Hematopoietic multipotent progenitor cell treated with erythropoietin and hydrocortisone succinate and interleukin-3 and kit ligand, for 4 days (in vitro differentiated cells): ENCODE measurements at regions not wholly inside any gene's neighbourhood (a gene's known extent, or its start where the extent isn't known, plus 50 kb on each side); places are given as distances from the start of the nearest gene placed in this dataset.
A peak's percentile ranks its signal among the peaks of the same experiment; 100 is the strongest.
"Not testable (repeated sequence)": the region's sequence is repeated elsewhere in the genome, so short reads cannot be mapped to it uniquely, and the experiment has no call there.

Source experiments
- DNase-seq: peaks from one replicate; pipeline ENCODE4 v3.0.0-alpha.2; 2015

DNA sequence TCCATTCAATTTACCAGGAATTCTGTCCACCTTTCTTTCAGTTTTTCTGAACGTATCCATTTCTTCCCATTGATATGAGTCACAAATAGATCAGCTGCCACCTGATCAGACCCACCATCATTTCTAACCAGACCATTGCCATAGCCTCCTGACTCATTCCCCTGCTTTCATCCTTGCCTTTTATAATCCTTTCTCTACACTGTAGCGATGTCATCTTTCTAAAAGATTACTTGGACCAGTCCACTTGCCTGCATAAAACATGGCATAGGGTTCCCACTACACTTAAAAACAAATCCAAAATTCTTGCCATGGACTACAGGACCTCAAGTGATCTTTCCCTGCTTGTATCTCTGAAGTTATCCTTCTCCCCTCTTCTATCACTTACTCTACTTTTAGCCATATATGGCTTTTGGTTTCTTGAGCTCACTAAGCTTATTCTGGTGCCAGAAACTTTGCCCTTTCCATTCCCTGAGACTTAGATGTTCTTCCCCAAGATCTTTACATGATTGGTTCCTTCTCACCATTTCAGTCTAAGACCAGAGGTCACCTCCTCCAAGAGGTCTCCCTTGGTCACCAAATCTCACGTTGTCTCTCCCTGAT lies 149.5 kb upstream of the KRR1 start:
- no peak for DNase-seq

DNA sequence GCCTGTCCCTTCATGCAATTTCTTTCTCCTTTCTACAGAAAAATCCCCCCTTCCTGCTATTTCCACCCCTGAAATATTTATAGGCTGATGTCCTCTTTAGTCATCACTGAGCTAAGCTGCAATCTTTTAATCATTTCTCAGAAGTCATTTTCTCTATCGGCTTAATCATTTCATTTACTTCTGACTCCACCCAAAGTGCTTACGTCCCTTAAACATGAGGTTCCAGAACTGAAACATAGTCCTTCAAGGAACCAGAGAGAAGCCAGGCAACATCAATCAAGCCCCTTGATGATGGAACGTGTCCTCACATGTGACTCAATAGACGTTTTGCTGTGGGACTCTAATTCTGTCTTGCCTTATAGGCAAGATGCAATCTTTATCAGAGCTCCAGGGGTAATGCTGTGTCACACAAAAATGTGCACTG lies 148.7 kb upstream of the KRR1 start:
- no peak for DNase-seq

DNA sequence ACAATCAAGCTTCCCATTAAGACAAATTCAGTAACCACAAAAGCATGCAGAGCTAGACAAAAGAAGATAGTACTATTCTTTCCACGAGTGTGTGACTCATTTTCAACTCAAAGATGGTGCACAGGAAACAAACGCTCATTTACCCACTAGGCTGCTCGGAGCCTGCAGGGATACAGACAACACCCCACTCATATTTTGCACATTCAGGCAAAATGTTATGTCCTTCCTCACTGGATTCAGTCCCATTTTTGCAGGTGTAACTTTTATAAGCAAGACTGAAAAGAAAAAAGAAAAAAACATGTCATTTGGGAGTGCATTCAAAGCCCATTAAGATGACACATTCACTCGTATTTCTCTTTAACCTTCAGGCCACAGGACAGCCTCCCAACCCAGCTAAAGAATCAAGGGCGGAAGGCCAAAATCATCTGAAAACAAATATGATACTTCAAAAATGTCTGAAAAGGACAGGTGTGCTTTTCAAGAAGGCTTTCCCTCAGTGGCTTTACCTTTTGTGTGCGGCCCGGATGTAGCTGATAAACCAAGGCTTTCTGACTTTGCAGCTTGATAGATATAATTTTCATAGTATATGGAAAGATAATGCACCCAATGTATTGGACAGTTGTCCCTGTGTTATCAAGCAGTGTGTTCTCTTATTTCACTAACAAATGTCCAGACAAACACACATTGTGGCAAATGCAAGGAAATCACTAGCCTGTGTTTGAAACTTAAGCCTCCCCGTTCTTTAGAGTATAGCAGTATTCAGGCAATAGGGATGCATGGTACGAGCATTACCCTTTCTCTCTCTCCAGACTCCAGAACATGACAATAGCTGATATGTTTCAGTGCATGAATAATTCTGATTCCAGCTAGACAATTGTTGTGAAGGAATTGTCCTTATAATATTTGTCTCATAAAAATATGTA lies 147.8 kb upstream of the KRR1 start:
- peak; percentile 7 for DNase-seq

- no peak for DNase-seq
Observed at GRCh38 chr12:75658286-75658685, 146.9 kb upstream of the KRR1 start.

- DNase-seq: no peak
Observed at GRCh38 chr12:75657831-75658230, 146.4 kb upstream of the KRR1 start.

DNA sequence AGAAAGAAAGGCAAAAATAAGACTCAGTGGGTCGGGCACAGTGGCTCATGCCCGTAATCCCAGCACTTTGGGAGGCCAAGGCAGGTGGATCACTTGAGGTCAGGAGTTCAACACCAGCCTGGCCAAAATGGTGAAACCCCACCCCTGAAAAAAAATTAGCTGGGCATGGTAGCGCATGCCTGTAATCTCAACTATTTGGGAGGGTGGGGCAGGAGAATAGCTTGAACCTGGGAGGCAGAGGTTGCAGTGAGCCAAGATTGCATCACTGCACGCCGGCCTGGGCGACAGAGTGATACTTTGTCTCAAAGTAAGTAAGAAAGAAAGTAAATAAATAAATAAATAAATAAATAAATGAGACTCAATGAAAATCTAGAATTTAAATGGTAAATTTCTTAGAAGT lies 145.9 kb upstream of the KRR1 start:
- not testable (repeated sequence) for DNase-seq

DNA sequence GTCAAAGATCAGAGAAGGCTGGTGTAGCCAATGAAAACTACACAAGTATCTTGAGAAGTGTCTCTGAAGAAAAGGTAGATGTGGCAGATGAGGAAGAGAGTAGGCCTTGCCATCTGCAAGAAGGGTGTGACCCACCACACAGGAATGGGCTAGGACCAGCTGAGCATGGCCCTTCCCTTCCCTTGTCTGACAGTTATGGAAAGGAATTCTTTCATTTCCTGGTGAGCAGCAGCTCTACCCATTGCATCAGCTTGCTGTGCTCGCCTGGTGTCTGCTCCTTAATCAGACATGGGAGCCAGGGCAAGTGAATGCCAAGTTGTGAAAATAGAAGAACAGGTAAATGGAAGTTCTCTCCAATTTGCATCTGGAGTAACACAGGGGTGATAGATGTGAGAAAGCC lies 145.2 kb upstream of the KRR1 start:
- no peak for DNase-seq

- no peak for DNase-seq
Observed at GRCh38 chr12:75656210-75656609, 144.8 kb upstream of the KRR1 start.

- no peak for DNase-seq
Observed at GRCh38 chr12:75655315-75655806, 144.0 kb upstream of the KRR1 start.

- no peak for DNase-seq
Observed at GRCh38 chr12:75651342-75651695, 139.9 kb upstream of the KRR1 start.

- DNase-seq: no peak
Observed at GRCh38 chr12:75650595-75651341, 139.4 kb upstream of the KRR1 start.

DNA sequence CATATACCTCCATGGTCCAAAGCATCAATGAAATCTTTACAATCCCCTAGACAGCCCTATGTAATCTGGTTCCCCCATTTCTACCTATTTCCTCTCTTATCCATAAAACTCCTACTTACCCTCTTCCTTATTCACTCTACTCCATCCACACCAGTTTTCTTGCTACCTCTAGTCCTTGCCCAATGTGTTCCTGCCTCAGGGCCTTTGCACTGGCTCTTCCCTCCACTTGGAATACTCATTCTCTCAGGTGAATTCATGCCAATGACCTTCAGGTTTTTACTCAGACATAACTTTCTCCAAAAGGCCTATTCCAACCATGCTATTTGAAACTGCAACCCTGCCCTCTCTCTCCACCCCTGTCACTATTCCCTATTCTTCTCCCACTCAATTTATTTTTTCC lies 138.7 kb upstream of the KRR1 start:
- DNase-seq: no peak

DNA sequence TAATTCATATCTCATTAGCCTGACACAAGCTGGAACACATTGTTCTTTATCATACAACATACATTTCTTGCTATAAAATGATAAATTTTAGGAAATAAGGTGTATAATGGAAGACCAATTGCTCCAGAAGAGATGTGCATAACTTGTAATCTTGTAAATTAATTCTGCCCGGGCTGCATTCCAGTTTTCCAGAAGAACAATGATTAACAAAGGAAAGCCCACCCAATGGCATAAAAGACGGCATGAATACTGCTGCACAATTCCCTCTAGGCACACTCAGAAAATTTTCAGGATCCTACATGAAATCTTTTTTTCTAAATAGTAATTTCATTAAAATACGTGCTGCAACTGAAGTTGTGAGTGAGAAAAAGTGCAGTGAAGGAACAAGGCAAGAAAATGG lies 137.4 kb upstream of the KRR1 start:
- DNase-seq: no peak

- no peak for DNase-seq
Observed at GRCh38 chr12:75646329-75647210, 135.2 kb upstream of the KRR1 start.

- no peak for DNase-seq
Observed at GRCh38 chr12:75644472-75645072, 133.2 kb upstream of the KRR1 start.

DNA sequence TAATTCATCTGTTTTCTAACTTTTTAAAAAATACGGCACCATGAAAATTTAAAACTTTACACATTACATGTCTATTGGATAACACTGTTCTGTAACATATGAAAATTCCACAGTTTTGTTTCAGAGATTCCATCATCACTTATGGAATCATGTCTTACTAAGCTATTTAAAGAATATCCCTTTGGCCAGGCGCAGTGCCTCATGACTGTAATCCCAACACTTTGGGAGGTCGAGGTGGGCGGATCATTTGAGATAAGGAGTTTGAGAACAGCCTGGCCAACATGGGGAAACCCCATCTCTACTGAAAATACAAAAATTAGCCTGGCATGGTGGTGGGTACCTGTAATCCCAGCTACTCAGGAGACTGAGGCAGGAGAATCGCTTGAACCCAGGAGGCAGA lies 131.7 kb upstream of the KRR1 start:
- not testable (repeated sequence) for DNase-seq

DNA sequence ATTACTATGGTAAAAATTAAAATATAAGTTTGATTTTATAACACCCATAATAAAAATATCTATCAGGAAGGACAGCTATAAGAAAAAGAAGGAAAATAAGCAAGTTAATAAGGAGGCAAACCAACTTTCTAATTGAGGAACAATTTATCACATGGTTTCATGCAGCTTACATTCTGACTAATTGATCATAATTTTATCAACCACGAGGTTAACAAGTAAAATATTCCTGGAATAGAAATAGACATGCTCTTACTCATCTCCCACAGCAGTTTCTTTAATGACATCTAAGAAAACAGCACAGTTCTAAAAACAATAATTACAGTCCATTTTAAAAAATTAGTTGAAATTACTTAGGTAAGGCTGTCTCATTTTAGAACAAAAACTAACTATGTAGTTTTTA lies 130.8 kb upstream of the KRR1 start:
- DNase-seq: no peak

GRCh38 chr12:75641031-75641780 lies 129.8 kb upstream of the KRR1 start:
- no peak for DNase-seq

DNA sequence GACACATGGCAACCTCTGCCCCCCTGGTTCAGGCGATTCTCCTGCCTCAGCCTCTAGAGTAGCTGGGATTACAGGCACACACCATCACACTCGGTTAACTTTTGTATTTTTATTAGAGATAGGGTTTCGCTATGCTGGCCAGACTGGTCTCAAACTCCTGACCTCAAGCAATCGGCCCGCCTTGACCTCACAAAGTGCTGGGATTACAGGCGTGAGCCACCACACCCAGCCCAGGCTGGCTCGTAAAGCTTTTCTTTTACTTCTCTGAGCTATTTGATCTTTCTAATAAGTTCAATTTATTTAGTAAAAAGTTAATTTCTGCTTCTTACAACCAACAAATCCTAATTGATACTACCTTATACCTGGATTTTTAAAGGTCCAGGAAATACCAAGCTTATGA lies 127.4 kb upstream of the KRR1 start:
- DNase-seq: no peak

- DNase-seq: no peak
Observed at GRCh38 chr12:75636607-75637006, 125.2 kb upstream of the KRR1 start.
